Middle frontal gyrus (tissue), 1 donor: ENCODE measurements at regions not wholly inside any gene's neighbourhood (a gene's known extent, or its start where the extent isn't known, plus 50 kb on each side); places are given as distances from the start of the nearest gene placed in this dataset.
"Not testable (repeated sequence)": the region's sequence is repeated elsewhere in the genome, so short reads cannot be mapped to it uniquely, and the experiment has no call there.

Experiments used
- DNase-seq: peaks from one replicate; pipeline ENCODE4 v3.0.0-alpha.2; 2015; ENCODE audit warnings: low spot score; ENCODE audit errors: extremely low spot score

DNA sequence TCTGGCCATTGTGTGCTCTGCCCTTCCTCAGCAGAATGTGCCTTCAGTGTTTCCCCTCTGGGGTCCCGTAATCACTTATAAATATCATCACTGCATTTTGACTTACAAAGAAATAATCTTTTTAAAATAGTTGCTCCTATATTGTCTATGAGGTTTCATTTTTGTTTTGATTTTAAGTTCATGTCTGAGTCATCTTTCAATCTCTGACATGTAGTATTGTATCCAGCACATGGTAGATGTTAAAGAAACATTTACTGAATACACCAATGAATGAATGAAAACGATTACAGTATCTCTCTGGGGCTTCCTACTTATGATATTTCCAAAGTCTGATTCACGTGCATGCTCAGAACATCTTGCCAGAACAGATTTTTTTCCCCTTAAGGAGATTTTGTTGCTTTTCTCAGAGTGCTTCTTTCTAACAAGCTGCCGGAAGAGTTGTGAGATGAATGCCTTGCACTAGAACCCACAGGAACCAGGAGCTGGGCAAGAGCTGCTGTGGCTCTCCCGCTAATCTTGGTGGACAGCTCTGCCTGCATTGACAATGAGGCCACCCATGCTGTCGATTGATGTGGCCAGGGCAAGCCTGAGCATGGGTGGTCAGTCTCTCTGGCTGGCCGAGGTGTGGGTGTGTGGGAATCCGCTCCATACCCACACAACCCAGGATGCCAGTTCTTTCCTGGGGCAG, 199.4 kb downstream of the CYRIA start:
- no peak for DNase-seq

DNA sequence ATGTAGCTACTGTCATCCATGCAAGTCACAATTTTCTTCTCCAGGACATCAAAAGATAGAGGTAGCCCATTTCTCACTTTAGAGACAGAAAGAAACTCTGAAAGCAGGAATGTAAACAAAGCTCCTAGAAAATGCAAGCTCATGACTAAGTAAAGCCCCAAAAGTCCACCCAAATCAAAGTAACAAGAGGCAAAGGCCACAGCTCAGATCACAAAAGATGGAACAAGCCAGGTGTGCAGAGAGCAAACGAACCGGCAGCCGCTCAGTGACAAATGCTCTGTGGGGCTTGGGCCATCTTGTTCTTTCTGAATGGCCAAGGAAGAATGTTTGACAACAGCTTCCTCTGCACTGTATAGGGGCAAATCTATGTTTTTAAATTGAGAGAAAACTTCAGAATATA, 201.0 kb downstream of the CYRIA start:
- no peak for DNase-seq

DNA sequence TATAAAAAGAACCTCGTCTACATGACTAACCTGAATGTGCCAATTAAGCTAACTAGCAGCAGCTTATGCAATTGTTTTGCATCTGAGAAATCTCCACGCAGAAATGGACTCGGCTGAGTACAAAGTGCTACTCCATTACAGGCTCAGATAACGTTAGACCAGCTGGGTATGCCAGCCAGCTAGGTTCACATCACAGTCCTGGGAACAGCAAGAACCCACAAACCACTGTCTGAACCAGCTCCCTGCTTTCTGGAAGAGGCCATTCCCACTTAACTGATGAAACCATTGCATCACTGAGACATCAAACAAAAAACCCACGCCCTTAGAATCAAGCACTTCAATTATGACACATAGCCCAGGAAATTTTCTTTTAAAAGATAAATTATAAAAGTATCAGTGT, 202.7 kb downstream of the CYRIA start:
- no peak for DNase-seq

DNA sequence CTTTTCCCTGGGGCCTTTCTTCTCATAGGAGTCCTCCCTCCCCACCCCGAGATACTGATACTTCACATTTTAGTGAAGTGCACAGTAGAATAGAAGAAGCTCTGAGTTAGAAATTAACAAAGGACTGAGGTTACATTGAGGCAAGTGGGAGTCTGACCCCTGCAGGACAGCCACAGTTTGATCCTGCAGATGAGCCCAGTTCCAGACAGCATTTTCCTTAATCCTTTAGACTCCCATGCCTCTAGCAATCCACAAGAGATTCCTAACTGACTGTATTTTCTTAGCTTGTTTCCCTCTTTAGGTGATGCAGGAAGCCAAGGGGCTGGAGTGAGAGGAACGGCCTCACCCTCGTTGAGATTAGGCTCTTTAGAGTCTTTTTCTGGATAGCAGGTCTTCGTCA, 204.0 kb downstream of the CYRIA start:
- no peak for DNase-seq

DNA sequence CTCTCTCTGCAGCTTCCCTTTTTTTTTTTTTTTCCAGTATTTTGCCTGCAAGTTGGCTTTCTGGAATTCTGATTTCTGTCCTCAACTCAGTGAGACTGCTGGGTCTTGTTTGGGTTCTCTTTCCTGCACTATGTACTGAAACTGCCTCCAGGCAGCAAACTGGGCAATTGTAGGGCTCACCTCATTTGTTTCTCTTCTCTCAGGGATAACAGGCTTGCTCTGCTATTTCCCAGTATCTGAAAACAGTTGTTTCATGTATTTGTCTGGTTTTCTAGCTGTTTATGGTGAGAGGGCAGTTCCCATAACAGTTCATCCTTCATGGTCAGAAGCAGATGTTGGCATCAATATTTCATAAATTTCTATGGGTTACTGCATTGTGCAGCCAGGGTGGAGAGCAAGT, 206.0 kb downstream of the CYRIA start:
- no peak for DNase-seq

DNA sequence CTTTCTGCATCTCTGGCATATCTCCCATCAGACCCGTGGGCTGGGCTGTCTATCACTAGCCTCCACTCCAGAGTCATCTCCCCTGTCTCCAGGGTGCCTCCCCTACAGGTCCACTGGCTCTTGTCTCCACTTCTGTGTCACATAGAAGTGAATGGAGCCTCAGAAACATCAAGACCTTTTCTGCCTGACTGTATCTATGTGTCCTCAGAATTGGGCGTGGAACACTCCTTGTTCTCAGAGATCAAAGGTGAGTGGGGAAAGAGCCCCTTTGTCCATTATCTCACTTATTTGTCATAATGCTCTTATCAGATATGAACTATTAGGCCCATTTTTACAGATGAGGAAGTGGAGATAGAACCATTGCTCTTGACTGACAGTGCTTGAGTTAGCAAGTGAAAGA, 211.0 kb downstream of the CYRIA start:
- no peak for DNase-seq

DNA sequence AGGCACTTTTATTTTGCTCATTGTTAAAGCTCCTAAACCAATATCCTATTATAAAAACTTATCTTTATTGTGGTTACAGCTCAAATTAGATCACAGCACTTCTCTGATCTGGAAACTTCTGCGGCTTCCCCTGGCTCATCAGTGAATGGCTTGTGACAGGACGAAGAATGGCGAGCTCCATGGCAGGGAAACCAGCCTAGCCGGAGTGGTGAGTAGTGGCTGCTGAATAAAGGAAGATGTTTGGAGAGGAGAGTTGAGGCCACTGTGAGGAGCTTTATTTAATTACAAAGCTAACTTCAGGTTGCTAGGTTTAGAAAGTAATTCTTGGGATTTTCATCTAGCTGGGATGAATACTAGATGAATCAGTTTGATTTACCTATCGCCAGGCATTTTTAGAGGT, 213.5 kb downstream of the CYRIA start:
- DNase-seq: no peak

DNA sequence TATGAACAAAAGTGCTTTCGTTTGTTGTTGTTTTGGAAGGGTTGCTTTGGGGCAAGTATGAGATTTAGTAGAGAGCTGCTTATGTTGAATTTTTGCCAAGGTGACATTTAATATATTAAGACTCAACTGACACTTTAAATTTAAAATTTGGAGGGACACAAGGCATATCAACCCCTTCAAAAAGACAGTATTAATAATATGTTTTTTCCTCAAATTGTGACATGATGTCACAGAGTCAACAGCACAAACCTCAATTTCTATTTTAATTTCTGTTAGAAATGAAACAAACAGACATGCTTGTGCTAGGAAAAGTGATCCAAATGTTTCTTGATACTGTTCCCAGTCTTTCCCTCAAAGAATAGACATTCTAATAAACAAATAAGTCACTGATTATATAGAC, 218.9 kb downstream of the CYRIA start:
- DNase-seq: no peak

DNA sequence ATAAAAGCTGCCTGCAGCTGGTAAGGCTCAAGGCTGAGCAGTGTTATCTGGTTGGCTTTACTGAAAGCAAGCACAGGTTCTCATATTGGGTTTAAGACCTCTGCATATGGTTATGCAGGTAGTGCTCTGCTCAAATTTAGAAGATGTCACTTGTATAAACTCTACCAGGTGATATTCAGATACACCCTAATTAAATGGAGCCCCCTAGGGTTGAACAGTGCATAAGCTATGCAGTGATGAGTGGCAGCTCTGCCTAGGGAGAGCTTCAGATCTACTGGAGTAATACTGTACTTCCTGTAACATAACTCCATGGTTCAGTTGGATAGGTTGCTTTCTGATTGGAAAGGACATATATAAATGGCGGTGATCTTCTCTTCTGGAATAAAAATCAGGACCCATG, 222.7 kb downstream of the CYRIA start:
- DNase-seq: no peak

DNA sequence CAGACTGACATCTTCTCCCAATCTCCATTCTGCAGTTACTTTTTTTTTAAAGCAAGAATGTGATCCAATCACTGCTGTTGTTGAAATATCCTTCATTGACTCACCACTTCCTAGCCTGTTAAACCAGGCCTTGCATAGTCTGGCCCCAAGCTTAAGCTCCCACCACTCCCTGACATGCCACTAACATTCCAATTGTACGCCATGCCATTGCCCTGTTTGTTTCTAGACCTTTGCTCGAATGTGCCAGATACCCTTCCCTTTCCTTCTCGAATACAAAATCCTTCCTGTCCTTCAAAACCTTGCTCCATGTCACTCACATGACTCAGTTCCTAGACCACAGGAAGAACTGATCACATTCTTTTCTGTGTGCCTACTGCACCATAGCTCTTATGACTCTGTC, 224.2 kb downstream of the CYRIA start:
- DNase-seq: no peak

DNA sequence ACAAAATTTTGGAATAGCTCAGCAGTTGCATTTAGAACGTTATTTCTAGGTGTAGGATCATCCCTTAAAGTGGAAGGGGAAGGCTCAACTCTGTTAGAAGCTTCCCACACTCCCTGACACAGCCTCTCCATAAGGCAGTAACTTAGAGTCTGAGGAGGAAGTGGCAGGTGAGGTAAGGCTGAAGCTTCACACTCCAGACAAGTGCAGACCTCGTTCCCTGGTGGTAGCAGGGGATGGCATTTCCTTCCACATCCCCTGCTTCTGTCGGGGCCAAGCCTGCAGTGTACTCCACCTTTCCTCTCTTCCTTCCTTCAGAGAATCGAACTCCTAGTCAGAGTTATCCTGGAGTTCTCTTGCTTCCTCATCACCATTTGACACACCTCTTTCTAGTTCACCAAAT, 224.7 kb downstream of the CYRIA start:
- no peak for DNase-seq

DNA sequence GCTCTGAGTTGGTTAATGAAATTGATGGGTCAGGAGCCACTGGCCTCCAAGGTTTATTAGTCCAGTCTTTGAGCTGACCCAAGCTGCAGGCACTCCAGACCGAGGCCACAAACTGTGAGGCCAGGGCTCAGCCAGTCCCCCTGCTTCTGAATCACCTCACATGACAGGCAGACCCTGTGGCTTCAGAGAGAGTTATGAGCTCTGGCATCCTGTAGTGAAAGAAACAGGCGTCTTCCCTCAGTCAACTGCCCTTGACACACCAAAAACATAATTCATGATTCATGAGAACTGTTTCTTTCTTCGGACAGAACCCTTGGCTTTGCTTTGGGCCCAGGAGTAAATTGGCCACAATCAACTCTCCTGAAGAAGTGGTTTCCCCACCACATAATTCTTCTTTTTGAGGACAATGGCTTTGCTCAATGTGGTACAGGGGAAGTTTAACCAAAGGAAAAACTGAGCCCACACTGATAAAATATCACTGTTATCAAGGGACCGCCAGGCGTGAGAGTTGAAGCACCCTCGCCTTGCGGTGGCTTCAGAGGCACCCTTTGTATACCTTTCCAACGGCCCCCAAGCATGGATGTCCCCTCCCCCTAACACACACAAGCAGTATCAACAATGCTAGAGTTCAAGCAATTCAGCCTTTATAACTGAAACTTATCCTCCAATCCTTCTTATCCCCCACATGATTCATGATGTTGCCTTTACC, 226.9 kb downstream of the CYRIA start:
- DNase-seq: no peak

DNA sequence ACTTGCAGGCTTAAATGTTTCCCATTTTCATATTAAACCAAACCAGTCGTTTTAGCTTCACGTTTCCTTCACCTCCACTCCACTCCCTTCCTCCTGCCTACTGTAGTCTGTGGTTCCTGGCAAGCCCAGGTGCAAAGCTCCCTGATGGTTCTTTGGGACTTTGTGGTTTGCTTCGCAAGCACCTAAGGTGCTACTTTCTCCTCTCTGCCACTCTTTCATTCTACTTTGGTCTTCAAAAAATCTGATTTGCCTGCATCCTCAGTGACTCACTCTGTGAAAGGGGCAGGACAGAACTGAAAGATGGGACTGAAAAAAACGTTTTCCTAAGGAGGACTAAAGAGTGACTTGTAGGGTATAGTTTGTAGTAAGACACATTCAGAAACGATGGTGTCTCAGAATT, 228.4 kb downstream of the CYRIA start:
- DNase-seq: no peak

DNA sequence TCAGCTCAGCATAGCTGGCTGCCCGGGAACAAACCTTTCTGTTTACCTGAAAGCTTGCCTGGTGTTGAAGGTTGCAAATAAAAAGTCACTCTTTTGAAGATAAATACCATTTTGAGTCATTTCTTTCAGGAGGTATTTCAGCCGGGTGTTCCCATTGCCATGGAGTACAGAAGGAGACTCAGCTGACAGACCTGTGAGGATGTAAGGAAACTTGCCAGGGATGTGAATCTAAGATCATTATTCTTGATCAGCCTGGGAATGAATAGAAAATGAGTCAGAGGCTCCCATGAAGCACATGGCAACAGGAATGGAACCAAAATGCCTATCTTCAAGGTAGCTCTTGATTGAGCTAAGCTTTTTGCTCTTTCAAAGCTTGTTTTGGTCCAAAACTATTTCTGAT, 231.2 kb downstream of the CYRIA start:
- DNase-seq: no peak

DNA sequence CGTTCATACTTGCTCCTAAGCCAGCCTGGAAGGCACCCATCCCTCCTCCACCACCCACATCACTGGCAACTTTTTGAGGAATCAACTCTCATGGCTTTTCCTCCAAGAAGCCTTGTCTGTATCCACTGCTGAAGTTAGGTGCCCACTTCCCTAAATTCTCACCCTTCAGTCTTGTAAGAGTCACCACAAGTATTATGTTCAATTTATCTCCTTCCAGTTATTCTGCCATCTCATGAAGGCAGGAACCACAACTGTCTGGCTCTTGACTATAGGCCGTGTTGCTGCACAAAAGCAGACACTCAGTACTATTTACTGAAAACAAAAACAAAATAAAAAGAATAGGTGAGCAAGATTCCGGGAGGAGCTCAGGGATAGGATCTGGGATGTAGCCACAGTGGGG, 234.8 kb downstream of the CYRIA start:
- DNase-seq: no peak

DNA sequence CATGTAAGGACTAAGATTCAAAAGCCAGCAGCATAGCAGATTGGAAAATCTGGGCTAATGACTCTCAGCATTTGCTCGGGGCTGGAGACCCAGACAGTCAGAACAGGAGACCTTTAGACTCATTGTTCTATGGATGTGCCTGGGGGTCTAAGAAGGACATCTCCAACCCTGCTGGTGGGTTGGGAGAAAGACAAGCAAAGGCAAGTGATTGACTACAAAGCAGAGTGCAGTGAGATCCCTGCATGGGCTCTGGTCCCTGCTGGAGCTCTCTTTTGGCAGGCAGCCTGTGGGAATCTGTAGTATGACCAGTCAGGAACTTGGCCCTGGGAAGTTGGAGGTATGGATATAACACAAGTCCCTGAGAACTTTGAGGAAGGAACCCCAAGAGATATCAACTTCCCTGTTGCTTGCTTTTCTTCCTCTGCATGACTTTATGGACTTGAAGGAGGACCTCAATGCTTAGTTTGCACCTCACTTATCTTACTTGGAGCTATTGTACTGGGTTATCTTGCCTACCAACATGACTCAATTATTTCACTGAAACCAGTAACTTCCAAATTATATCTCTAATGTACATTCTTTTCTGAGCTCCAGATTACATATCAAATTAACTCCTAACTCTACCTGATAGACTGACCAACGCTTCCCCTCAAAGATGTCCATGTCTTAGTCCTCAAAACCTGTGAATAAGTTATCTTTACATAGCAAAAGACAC, 236.0 kb downstream of the CYRIA start:
- no peak for DNase-seq

DNA sequence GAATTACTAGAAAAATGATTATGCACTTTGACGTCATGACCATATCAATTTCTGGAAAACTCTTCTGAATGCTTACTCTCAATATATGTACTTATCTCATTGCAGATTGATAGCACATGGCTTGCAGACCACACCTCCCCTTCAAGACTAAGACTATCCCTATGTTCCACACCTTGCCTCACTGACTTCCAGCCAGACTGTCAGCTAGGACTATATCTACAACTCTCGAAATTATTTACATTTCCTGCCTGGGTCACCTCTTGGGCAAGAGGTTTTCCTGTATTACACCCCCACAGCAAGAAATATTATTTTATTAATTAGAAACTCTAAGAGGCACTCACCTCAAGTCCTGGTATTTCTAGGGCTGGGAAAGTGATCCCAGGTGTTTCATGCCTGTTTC, 236.6 kb downstream of the CYRIA start:
- DNase-seq: no peak

DNA sequence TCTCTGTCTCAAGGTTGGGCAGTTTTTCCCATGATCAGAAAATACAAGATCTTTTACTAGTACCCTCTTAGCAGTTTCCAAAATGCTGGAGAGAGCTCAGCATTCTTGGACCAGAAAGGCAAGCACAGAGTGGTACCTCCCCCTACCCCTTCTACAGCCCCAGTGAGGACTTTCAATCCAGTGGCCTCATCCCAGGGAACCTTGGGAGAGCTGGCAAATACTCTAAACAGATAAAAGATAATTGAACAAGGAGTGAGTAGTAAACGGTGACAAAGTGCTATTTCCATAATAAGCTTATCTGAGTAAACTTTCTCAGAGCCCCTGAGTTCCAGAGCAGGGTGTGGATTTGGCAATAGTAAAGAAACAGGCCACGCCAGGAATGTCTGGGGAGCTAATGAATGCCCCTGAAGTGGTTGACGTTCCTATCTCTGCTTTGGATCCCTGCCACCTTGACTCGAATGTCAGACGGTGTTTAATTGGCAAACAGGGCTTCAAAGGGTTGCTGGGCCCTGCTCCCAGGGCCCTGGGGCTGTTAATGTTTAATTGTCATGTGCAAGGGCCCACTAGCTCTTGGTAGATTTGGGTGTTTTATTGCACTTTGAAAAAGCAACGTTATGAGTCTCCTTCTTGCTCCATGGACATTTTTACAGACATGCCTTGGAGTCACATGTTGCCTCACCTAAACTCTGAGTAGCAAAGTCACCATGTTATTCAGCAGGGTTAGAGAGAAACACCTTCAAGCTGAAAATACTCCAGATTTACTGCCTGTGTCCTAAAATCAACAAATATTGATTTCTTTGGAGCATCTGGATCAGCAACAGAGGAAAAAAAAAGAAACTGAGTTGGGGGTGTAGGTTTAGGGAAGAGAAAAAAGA, 239.9 kb downstream of the CYRIA start:
- no peak for DNase-seq

DNA sequence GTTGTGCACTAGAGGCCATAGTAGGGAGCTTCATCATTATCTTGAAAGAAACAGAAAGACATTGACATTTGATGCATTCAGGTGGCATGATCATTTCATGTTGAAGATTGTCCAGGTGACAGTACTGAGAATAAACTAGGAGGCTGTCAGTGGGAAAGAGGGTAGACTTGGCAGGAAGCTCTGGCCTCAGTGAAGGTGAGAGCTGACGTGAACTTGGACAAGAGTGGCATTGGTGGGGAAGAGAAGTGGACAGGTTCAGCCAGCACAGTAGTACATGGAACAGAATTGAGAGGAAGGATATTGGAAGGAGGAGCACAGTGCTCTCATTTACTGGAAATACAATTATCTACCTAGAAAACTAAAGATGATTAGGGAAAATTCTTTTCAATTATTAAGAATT, 245.2 kb downstream of the CYRIA start:
- no peak for DNase-seq

DNA sequence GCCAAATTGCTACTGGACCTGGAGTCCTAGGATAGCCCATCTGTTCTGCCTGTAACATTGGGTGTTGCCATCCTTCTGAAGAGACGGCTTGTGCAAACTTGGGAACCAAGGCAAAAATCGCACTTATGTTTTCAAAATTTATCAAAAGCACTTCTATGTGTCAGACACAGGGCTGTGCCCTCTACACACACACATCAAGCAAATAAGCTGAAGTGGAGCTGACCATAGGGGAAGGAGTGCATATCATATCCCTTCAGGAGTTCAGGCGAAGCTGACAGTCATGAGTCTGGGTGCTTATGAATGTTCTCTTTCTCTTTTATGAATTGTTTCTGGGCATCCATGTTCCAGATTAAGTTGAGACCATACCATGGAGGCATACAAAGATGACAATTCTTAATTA, 247.9 kb downstream of the CYRIA start:
- no peak for DNase-seq

DNA sequence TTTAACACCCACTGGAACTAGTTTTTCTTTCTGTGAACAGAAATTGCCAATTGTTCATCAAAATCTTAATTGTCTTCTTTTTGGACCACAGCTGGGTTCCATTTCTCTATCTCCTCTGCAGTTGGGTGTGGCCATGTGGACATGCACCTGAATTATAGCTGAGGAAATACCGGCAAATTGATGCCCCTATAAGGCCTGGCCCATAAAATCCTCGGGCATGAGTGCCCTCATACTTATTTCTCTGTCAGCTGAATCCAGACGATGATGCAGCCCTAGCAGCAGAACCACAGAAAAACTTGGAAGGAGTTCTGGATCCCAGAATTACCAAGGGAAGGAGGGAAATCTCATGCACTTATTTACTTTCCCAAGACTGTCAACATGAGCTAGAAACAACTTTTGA, 249.0 kb downstream of the CYRIA start:
- DNase-seq: no peak

DNA sequence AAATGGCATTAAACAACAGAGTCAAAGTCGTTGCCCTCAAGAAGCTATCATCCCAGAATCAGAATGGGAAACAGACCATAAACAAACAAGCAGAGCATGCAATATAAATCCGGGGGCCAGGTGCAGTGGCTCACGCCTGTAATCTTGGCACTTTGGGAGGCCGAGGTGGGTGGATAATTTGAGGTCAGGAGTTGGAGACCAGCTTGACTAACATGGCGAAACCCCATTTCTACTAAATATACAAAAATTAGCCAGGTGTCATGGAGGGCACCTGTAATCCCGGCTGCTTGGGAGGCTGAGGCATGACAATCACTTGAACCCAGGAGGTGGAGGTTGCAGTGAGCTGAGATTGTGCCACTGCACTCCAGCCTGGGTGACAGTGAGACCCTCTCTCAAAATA, 249.8 kb downstream of the CYRIA start:
- DNase-seq: not testable (repeated sequence)
